Heart right ventricle (tissue), 16 donors: ENCODE measurements at regions not wholly inside any gene's neighbourhood (a gene's known extent, or its start where the extent isn't known, plus 50 kb on each side); places are given as distances from the start of the nearest gene placed in this dataset.

ENCODE experiments used
- ATAC-seq, 8 donors: fragments of 200-7000 bp; cut with Tn5 transposase; one replicate each; pipeline ENCODE4 v1.9.1; 2020; ENCODE audit warnings: mild to moderate bottlenecking in 8 of 8, moderate library complexity in 8 of 8, moderate number of reproducible peaks in 1 of 8
- DNase-seq, 2 donors: peaks; one replicate each; pipeline ENCODE4 v3.0.0-alpha.2; 2020
- H3K27ac ChIP-seq, 10 donors: fragments of 200-600 bp; sonication (generic) in 2 of 10; one replicate each; pipeline versions ENCODE4 v1.5.0 to v1.8.0; 2020 to 2022; ENCODE audit warnings: mild to moderate bottlenecking in 3 of 10
- H3K27me3 ChIP-seq, 7 donors: fragments of 200-600 bp; one replicate each; pipeline ENCODE4 v1.8.0; 2021 to 2022; ENCODE audit warnings: mild to moderate bottlenecking in 2 of 7
- H3K36me3 ChIP-seq, 9 donors: fragments of 200-600 bp; sonication (generic) in 1 of 9; one replicate each; pipeline versions ENCODE4 v1.5.0 to v1.8.0; 2020 to 2022; ENCODE audit warnings: mild to moderate bottlenecking in 2 of 9
- H3K4me1 ChIP-seq, 9 donors: fragments of 200-600 bp; sonication (generic) in 1 of 9; one replicate each; pipeline versions ENCODE4 v1.5.0 to v1.8.0; 2020 to 2022; ENCODE audit warnings: mild to moderate bottlenecking in 4 of 9
- H3K4me3 ChIP-seq, 10 donors: fragments of 200-600 bp; sonication (generic) in 2 of 10; one replicate each; pipeline versions ENCODE4 v1.5.0 to v1.8.0; 2020 to 2022; ENCODE audit warnings: mild to moderate bottlenecking in 7 of 10, moderate library complexity in 2 of 10
- H3K9me3 ChIP-seq, 11 donors: fragments of 200-600 bp in 10 of 11; sonication (generic) in 2 of 11; one replicate each; pipeline versions ENCODE4 v1.5.0 to v1.8.0; 2013 to 2022; ENCODE audit warnings: mild to moderate bottlenecking in 2 of 11, control low read depth in 1 of 11, moderate library complexity in 1 of 11
- WGBS, 2 donors: extraction: QIAGEN DNeasy Blood & Tissue Kit; methylation state at CpG; one replicate each; pipeline ENCODE4 v1.1.7; 2013; ENCODE audit warnings: inconsistent platforms in 1 of 2; 5-methylcytosine and 5-hydroxymethylcytosine counted together
- intact Hi-C, 10 donors: fragments of 100-400 bp; cut with DNase I; formaldehyde crosslinking; loops; one replicate each; pipeline versions ENCODE4 v1.11.1 to v1.14.2; 2022
- TF ChIP-seq, protein P1 (sequence below), 9 donors: fragments of 200-600 bp; sonication (generic) in 2 of 9; IDR thresholded peaks; one replicate each; pipeline versions ENCODE4 v1.5.0 to v1.8.0; 2021 to 2022; ENCODE audit warnings: antibody characterized with exemption in 9 of 9, mild to moderate bottlenecking in 5 of 9, moderate library complexity in 1 of 9
- donor health status: Arrhythmogenic right ventricular cardiomyopathy.
- donor health status: ischemic (EF 13 %, LVEDD 7.1; RV severe dilation, severe dysfunction).
- donor health status: healthy with polysubstance abuse.
- donor health status: DM: no; HTN: yes; CAD: no.
- donor health status: DM: no; HTN: no; CAD: no.
- donor health status: ischemic (EF 25% LVEDD 6.9; RV normal size, moderate dysfunction).
- donor health status: ischemic (EF 25% LVEDD 5.7; RV mildly dilated, moderate dysfunction).
- donor health status: healthy.
- donor health status: DM: yes; HTN: yes; CAD: no.
- donor health status: Ischemic cardiomyopathy.
- donor health status: ischemic (EF 35%, LVEDD 5.7; RV mildly dilated, moderate dysfunction).
- donor health status: nonischemic (EF 11% LVEDD 7.7; RV severe dilation, severe dysfunction).
- donor health status: DM: yes; HTN: yes; CAD: no.
- donor health status: PGD.
- donor health status: ischemic (EF 29% LVEDD 5.4; RV normal size, mild dysfunction).
- donor health status: nonischemic (EF 23%, LVEDD 6.1; RV moderate dilation, normal function).

DNA sequence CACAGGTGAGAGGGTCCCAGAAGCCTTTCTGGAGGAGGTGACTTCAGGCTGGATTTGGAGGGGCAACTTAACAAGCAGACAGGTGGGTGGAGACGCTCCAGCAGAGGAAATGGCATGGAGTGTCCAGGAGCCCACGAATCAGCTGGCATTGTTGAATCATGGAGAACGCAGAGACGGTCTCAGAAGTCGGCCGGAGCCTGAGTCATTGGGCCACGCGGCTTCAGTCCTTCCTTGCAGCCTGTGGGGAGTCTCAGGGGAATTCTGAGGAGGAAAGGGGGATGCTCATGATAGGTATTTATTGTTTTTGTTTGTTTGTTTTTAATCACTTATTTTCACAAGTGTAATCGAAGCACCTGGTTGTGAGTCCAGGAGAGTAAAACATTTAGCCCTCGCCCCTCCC, 184.6 kb upstream of the HDAC4 start:
- no peak for ATAC-seq
- TF ChIP-seq, protein P1, sequence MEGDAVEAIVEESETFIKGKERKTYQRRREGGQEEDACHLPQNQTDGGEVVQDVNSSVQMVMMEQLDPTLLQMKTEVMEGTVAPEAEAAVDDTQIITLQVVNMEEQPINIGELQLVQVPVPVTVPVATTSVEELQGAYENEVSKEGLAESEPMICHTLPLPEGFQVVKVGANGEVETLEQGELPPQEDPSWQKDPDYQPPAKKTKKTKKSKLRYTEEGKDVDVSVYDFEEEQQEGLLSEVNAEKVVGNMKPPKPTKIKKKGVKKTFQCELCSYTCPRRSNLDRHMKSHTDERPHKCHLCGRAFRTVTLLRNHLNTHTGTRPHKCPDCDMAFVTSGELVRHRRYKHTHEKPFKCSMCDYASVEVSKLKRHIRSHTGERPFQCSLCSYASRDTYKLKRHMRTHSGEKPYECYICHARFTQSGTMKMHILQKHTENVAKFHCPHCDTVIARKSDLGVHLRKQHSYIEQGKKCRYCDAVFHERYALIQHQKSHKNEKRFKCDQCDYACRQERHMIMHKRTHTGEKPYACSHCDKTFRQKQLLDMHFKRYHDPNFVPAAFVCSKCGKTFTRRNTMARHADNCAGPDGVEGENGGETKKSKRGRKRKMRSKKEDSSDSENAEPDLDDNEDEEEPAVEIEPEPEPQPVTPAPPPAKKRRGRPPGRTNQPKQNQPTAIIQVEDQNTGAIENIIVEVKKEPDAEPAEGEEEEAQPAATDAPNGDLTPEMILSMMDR (IDR thresholded peaks at IDR 0.05) = no peak
- no peak overlapping the region for H3K27ac ChIP-seq
- no peaks in the 10 kb centered on the region for H3K9me3 ChIP-seq
- no peaks in the 10 kb centered on the region for H3K36me3 ChIP-seq
- H3K27me3 ChIP-seq = peaks cover 0 to 55% (median 27%) of the 10 kb centered on the region in 7 donors
- WGBS, 2 donors = 61 to 76% methylated on average over 10 of the region's 10 CpGs
- no peak for DNase-seq
- no peak overlapping the region for H3K4me3 ChIP-seq
- no peaks in the 10 kb centered on the region for H3K4me1 ChIP-seq
- intact Hi-C loops = no loop called here

- intact Hi-C loops = no loop called here
- H3K27ac ChIP-seq = no peak overlapping the region
- H3K27me3 ChIP-seq = peaks cover 0 to 52% (median 27%) of the 10 kb centered on the region in 7 donors
- no peaks in the 10 kb centered on the region for H3K4me1 ChIP-seq
- no peaks in the 10 kb centered on the region for H3K9me3 ChIP-seq
- H3K4me3 ChIP-seq = no peak overlapping the region
- 71 to 76% methylated on average over 3 of the region's 3 CpGs for WGBS, 2 donors
- DNase-seq = no peak
- ATAC-seq = no peak
- no peaks in the 10 kb centered on the region for H3K36me3 ChIP-seq
- TF ChIP-seq, protein P1 (IDR thresholded peaks at IDR 0.05) = no peak
These were observed 184.2 kb upstream of the HDAC4 start for GRCh38 chr2:239584986-239585385.

DNA sequence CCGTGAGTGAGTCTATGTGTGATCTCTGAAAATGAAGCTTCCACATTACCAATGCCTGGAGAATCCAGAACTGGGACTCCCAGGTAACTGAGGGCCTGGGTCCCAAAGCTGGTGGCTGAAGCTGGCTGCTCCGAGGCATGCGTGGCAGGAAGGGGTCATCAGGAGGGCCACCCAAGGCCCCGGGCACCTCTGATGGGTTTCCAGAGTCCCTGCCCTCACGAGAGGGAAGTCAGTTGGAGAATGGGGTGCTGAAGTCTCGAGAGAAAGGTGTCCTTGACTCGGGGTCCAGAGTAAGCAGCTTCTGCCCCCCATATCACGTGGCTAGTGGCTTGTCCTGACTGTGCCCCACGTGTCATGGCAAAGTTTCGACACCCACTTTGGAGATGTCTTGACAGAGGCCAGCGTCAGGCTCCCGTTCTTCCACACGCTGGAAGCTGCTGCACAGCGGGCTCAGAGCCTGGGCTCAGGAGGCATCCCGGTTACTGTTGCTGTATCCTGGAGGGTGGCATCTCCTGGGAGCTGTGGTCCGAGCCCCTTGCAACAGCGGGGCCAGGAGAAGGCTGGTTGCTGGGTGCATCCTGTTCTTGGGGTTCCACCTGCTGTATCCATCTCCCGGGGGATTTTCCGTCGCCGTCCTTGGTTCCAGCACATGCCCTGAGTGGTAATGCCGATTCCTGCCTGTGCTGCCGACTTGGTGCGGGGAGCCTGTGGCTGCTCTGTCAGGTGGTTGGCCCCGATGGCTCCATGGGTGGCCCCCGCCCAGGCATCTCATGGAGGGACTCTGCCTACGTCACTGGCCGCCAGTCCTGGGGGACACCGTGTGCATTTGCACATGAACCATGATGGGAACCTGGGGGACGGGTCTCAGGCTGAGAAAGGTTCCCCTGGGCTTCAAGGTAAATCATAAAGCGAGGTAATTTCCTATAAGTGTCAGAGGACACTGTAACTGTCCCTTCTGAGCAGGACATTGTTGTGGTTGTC, 183.3 kb upstream of the HDAC4 start:
- no peaks in the 10 kb centered on the region for H3K9me3 ChIP-seq
- ATAC-seq (no peak), DNase-seq (no peak)
- peaks cover 0 to 49% (median 27%) of the 10 kb centered on the region in 7 donors for H3K27me3 ChIP-seq
- TF ChIP-seq, protein P1 (IDR thresholded peaks at IDR 0.05) = no peak
- WGBS, 2 donors = 83 to 86% methylated on average over 31 of the region's 31 CpGs
- no peaks in the 10 kb centered on the region for H3K4me1 ChIP-seq
- no peak overlapping the region for H3K27ac ChIP-seq
- H3K4me3 ChIP-seq = no peak overlapping the region
- H3K36me3 ChIP-seq = no peaks in the 10 kb centered on the region
- intact Hi-C loops = no loop called here

DNA sequence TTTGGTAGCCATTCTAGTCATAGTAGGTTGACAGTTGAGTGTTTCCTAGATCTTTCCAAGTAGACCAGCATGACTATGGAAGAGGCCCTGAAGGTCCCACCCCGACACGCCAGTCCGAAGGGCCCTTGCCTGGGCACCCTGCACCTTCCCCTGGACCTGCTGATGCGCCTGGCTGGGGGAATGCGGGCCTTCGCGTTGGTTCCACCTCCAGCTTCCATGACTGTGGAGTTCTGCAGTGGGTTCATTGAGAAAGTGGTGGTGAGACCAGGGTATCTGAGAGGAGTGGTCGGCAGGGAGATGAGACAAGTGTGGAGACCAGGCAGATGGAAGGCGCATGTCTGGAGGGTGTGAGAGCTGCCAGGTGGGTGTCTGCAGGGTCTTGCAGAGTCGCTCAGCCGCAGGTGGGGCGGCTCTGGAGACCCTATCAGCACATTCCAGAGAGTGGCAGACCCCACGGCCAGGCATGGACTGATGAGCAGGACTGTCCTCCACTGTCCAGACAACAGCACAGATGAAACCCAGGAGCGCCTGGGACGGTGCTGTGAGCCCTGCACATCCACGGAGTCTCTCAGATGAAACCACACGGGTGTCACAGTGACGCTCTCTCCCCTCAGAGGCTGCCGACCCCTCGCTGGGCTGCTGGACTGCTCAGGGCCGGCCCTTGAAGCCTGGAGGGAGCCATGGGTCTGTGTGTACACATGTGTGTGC, 182.5 kb upstream of the HDAC4 start:
- TF ChIP-seq, protein P1 (IDR thresholded peaks at IDR 0.05) = no peak
- WGBS, 2 donors = 89 to 90% methylated on average over 21 of the region's 21 CpGs
- no peaks in the 10 kb centered on the region for H3K9me3 ChIP-seq
- ATAC-seq (no peak), DNase-seq (no peak)
- H3K36me3 ChIP-seq = no peaks in the 10 kb centered on the region
- no peak overlapping the region for H3K27ac ChIP-seq
- intact Hi-C loops = no loop called here
- H3K27me3 ChIP-seq = peaks cover 0 to 45% (median 27%) of the 10 kb centered on the region in 7 donors
- H3K4me1 ChIP-seq = no peaks in the 10 kb centered on the region
- H3K4me3 ChIP-seq = no peak overlapping the region
